HG03558 (cell line): ENCODE measurements at regions not wholly inside any gene's neighbourhood (a gene's known extent, or its start where the extent isn't known, plus 50 kb on each side); places are given as distances from the start of the nearest gene placed in this dataset.

Source experiments
- ATAC-seq: cut with Tn5 transposase; IDR thresholded peaks from one replicate; pipeline ENCODE4 v1.9.1; 2021; ENCODE audit warnings: moderate number of reproducible peaks; ENCODE audit not compliant: unreplicated experiment; ENCODE audit errors: extremely low read depth

DNA sequence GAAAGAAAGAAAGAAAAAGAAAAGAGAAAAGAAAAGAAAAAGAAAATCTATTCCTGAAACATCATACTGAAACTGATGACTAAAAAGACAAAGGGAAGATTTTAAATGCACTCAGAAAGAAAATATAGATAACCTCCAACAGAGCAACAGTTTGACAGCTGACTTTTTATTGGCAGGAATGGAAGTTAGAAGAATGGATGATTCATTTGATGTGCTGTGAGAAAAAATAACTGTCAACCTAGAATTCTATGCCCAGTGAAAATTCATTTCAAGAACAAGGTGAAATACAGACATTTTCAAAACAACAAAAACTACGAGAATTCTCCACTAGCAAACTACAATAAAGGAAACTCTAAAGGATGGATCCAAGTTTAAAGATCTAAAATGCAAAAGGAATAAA is 50.5 kb upstream of the HSPA12A start:
- no peak for ATAC-seq

DNA sequence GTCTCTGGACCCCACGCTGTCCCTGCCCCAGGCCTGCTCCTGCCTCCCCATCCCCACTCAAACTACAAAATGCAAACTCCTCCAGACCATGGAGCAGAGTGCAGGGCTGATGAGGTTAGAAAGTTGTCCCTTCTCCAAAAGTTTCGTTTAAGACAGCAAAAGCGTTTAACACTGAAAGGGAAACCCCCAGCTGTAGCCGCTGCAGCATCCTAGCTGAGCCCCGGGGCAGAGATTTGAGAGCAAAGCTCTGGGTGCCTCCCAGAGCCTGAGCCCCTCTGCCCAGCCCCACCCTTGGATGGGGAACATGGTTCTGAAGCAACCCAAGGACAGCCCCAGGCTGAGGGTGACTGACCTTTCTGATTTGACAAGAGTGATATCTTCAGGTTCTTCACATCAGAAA is 52.8 kb upstream of the ENO4 start:
- no peak for ATAC-seq

DNA sequence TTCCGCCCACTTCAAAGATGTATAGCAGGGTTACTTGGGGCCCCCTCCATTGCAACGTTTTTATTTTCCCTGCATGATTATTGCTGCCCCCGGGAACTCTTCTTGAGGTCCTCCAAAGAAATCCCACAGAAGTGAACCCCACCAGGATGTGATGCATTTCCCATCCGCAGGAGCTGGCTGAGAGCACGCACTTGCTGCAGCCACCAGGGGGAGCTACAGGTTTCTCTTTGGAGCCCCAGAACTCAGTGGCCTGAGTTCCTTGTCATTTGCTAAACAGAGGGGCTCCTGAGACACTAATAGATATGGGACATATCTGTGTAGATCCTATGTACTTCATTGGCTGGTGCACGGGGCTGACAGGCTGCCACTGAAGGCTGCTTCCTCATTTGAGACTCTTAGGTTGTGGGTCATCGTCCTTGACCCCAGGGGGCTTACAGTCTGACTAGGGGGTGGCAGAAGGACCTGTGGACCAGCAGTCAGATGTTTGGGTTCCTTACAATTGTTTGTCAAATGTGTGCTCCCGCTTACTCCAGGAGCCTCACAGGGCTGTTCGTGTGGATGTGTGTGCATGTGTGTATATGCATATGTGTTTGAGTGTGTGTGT is 52.3 kb upstream of the ENO4 start:
- peak; percentile 62 for ATAC-seq

DNA sequence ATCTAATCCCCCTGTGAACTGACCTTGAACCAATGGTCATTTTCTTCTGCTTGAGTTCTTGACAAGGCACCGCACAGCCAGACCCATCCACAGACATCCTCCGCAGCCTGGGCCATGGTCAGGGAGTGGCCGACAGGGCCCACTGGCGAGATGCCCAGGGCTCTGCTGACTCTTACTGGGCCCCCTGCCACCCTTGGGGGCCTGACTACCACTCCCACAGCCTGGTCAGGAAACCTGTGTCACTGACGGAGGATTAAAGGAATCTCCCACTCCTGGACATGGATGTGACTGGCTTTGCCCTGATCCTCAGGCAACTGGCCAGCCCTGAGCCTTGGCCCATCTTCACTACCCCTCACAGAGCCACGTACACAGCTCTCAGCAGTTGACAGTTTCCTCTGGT is 50.4 kb upstream of the ENO4 start:
- no peak for ATAC-seq
